Liver (tissue), 3 donors: ENCODE measurements at regions not wholly inside any gene's neighbourhood (a gene's known extent, or its start where the extent isn't known, plus 50 kb on each side); places are given as distances from the start of the nearest gene placed in this dataset.

ENCODE experiments used
- EGR1 ChIP-seq, 2 donors: IDR thresholded peaks; 2 replicates each; pipeline ENCODE4 v1.6.1; 2016 to 2018; ENCODE audit warnings: antibody characterized with exemption in 2 of 2, low read depth in 2 of 2
- FOXA1 ChIP-seq: IDR thresholded peaks from 2 replicates; pipeline ENCODE4 v1.6.1; 2016; ENCODE audit warnings: antibody characterized with exemption
- GABPA ChIP-seq, 2 donors: IDR thresholded peaks in 1 of 2; conservative IDR thresholded peaks in 1 of 2; 2 replicates each; pipeline ENCODE4 v1.6.1; 2016; ENCODE audit warnings: antibody characterized with exemption in 2 of 2, mild to moderate bottlenecking in 1 of 2, moderate library complexity in 1 of 2
- JUND ChIP-seq, 2 donors: IDR thresholded peaks; 2 replicates each; pipeline ENCODE4 v1.6.1; 2016; ENCODE audit warnings: antibody characterized with exemption in 2 of 2
- RAD21 ChIP-seq, 2 donors: IDR thresholded peaks; 2 replicates each; pipeline ENCODE4 v1.6.1; 2016; ENCODE audit warnings: antibody characterized with exemption in 2 of 2, mild to moderate bottlenecking in 2 of 2
- RXRA ChIP-seq, 2 donors: IDR thresholded peaks; 2 replicates each; pipeline ENCODE4 v1.6.1; 2017 to 2018; ENCODE audit warnings: antibody characterized with exemption in 2 of 2, mild to moderate bottlenecking in 1 of 2
- SP1 ChIP-seq: IDR thresholded peaks from 2 replicates; pipeline ENCODE4 v1.6.1; 2018; ENCODE audit warnings: antibody characterized with exemption, mild to moderate bottlenecking
- TAF1 ChIP-seq: conservative IDR thresholded peaks from 2 replicates; pipeline ENCODE4 v1.6.1; 2016; ENCODE audit warnings: antibody characterized with exemption, mild to moderate bottlenecking
- YY1 ChIP-seq: IDR thresholded peaks from 2 replicates; pipeline ENCODE4 v1.6.1; 2016; ENCODE audit warnings: antibody characterized with exemption, mild to moderate bottlenecking
- TF ChIP-seq, protein P1 (sequence below): IDR thresholded peaks from 2 replicates; pipeline ENCODE4 v1.6.1; 2016; ENCODE audit warnings: antibody characterized with exemption
- TF ChIP-seq, protein P2 (sequence below): fragments of 150-350 bp; IDR thresholded peaks from 2 replicates; pipeline ENCODE4 v1.5.1; 2017; ENCODE audit warnings: improper control_type of control experiment, low read depth, low read length; ENCODE audit not compliant: missing input control
- TF ChIP-seq, protein P3 (sequence below): IDR thresholded peaks from 2 replicates; pipeline ENCODE4 v1.6.1; 2016; ENCODE audit warnings: antibody characterized with exemption, mild to moderate bottlenecking
- TF ChIP-seq, protein P4 (sequence below): IDR thresholded peaks from 2 replicates; pipeline ENCODE4 v1.6.1; 2016; ENCODE audit warnings: antibody characterized with exemption
- TF ChIP-seq, protein P5 (sequence below): IDR thresholded peaks from 2 replicates; pipeline ENCODE4 v1.6.1; 2016; ENCODE audit warnings: antibody characterized with exemption
- donor health status: healthy.
- donor health status: healthy.

DNA sequence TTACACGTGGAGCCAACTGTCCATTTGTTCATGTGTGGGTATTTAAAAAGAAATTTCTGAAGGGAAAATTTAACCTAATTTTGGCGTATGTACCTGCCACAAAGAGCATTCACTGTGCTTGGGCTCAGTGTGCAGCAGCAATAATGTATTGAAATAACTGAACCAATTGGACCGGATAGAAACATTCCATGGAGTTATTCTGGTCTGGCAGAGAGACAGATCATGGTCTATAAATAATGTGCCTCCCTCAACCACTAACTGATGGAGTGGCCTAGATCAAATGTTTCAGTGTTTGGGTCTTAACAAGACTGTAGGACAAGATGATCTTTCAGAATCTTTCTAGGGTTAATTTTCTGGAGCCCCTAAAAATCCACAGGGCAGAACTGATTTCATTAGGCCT, 469.7 kb downstream of the PRELID2 start:
- no peak for TF ChIP-seq RXRA (IDR thresholded peaks at IDR 0.05)
- no peak for TF ChIP-seq TAF1
- TF ChIP-seq YY1, result no peak
- TF ChIP-seq, protein P1, sequence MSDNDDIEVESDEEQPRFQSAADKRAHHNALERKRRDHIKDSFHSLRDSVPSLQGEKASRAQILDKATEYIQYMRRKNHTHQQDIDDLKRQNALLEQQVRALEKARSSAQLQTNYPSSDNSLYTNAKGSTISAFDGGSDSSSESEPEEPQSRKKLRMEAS, result no peak
- TF ChIP-seq, protein P2, sequence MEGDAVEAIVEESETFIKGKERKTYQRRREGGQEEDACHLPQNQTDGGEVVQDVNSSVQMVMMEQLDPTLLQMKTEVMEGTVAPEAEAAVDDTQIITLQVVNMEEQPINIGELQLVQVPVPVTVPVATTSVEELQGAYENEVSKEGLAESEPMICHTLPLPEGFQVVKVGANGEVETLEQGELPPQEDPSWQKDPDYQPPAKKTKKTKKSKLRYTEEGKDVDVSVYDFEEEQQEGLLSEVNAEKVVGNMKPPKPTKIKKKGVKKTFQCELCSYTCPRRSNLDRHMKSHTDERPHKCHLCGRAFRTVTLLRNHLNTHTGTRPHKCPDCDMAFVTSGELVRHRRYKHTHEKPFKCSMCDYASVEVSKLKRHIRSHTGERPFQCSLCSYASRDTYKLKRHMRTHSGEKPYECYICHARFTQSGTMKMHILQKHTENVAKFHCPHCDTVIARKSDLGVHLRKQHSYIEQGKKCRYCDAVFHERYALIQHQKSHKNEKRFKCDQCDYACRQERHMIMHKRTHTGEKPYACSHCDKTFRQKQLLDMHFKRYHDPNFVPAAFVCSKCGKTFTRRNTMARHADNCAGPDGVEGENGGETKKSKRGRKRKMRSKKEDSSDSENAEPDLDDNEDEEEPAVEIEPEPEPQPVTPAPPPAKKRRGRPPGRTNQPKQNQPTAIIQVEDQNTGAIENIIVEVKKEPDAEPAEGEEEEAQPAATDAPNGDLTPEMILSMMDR, result no peak
- TF ChIP-seq, protein P3, sequence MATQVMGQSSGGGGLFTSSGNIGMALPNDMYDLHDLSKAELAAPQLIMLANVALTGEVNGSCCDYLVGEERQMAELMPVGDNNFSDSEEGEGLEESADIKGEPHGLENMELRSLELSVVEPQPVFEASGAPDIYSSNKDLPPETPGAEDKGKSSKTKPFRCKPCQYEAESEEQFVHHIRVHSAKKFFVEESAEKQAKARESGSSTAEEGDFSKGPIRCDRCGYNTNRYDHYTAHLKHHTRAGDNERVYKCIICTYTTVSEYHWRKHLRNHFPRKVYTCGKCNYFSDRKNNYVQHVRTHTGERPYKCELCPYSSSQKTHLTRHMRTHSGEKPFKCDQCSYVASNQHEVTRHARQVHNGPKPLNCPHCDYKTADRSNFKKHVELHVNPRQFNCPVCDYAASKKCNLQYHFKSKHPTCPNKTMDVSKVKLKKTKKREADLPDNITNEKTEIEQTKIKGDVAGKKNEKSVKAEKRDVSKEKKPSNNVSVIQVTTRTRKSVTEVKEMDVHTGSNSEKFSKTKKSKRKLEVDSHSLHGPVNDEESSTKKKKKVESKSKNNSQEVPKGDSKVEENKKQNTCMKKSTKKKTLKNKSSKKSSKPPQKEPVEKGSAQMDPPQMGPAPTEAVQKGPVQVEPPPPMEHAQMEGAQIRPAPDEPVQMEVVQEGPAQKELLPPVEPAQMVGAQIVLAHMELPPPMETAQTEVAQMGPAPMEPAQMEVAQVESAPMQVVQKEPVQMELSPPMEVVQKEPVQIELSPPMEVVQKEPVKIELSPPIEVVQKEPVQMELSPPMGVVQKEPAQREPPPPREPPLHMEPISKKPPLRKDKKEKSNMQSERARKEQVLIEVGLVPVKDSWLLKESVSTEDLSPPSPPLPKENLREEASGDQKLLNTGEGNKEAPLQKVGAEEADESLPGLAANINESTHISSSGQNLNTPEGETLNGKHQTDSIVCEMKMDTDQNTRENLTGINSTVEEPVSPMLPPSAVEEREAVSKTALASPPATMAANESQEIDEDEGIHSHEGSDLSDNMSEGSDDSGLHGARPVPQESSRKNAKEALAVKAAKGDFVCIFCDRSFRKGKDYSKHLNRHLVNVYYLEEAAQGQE, result no peak
- no peak for TF ChIP-seq SP1
- no peak for TF ChIP-seq GABPA (IDR thresholded peaks at IDR 0.05 in 1 of 2, conservative IDR thresholded peaks at IDR 0.05 in 1 of 2)
- TF ChIP-seq, protein P4, sequence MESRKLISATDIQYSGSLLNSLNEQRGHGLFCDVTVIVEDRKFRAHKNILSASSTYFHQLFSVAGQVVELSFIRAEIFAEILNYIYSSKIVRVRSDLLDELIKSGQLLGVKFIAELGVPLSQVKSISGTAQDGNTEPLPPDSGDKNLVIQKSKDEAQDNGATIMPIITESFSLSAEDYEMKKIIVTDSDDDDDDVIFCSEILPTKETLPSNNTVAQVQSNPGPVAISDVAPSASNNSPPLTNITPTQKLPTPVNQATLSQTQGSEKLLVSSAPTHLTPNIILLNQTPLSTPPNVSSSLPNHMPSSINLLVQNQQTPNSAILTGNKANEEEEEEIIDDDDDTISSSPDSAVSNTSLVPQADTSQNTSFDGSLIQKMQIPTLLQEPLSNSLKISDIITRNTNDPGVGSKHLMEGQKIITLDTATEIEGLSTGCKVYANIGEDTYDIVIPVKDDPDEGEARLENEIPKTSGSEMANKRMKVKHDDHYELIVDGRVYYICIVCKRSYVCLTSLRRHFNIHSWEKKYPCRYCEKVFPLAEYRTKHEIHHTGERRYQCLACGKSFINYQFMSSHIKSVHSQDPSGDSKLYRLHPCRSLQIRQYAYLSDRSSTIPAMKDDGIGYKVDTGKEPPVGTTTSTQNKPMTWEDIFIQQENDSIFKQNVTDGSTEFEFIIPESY, result no peak
- no peak for TF ChIP-seq EGR1 (IDR thresholded peaks at IDR 0.05; ENCODE audit: low read depth in 2 of 2)
- TF ChIP-seq JUND (IDR thresholded peaks at IDR 0.05), result no peak
- no peak for TF ChIP-seq RAD21 (IDR thresholded peaks at IDR 0.05)
- TF ChIP-seq, protein P5, sequence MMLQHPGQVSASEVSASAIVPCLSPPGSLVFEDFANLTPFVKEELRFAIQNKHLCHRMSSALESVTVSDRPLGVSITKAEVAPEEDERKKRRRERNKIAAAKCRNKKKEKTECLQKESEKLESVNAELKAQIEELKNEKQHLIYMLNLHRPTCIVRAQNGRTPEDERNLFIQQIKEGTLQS, result no peak
- no peak for TF ChIP-seq FOXA1
